ENCODE measurements at regions not wholly inside any gene's neighbourhood (a gene's known extent, or its start where the extent isn't known, plus 50 kb on each side); places are given as distances from the start of the nearest gene placed in this dataset.

DNA sequence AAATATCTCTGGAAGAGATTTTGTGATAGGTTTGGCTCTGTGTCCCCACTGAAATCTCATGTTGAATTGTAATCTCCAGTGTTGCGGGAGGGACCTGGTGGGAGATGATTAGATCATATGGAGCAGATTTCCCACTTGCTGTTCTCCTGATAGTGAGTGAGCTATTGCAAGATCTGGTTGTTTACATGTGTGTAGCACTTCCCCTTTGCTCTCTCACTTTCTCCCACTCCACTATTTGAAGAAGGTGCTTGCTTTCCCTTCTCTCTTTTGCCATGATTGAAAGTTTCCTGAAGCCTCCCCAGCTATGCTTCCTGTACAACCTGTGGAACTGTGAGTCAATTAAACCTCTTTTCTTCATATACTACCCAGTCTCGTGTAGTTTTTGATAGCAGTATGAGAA, 97.0 kb upstream of the FN1 start (continued):
- TF ChIP-seq RBM34 (IDR thresholded peaks at IDR 0.05; ENCODE audit: borderline replicate concordance, insufficient read depth, low read length) (no peak), NR1H2 (CRISPR knock-in tag; IDR thresholded peaks at IDR 0.05) (no peak), ZNF384 (IDR thresholded peaks at IDR 0.05; ENCODE audit: low read depth, low read length) (no peak), SMAD3 (CRISPR knock-in tag; conservative IDR thresholded peaks at IDR 0.05) (0 out of 2 replicates have a peak, but pooled peaks have one; percentile 20), MTA2 (IDR thresholded peaks at IDR 0.05; ENCODE audit: low read depth) (peak; percentile 81), SRSF7 (optimal IDR thresholded peaks at IDR 0.05; ENCODE audit: low read depth, low read length) (no peak), JUND (IDR thresholded peaks at IDR 0.05; ENCODE audit: borderline replicate concordance, low read depth, low read length) (peak; percentile 27; the same call in 1 of the 2 replicates), JUND (tag; IDR thresholded peaks at IDR 0.05; ENCODE audit: borderline replicate concordance, low read depth, low read length) (no peak; the same call in 2 of the 3 replicates), ZNF316 (IDR thresholded peaks at IDR 0.05) (no peak), GABPB1 (CRISPR knock-in tag; IDR thresholded peaks at IDR 0.05) (no peak), SRSF1 (IDR thresholded peaks at IDR 0.05; ENCODE audit: low read depth, low read length) (no peak), YBX1 (IDR thresholded peaks at IDR 0.05) (no peak), MXI1 (IDR thresholded peaks at IDR 0.05; ENCODE audit: low read depth, low read length) (no peak), MAFF (IDR thresholded peaks at IDR 0.05; ENCODE audit: low read length) (no peak)
- TF ChIP-seq, protein P1, sequence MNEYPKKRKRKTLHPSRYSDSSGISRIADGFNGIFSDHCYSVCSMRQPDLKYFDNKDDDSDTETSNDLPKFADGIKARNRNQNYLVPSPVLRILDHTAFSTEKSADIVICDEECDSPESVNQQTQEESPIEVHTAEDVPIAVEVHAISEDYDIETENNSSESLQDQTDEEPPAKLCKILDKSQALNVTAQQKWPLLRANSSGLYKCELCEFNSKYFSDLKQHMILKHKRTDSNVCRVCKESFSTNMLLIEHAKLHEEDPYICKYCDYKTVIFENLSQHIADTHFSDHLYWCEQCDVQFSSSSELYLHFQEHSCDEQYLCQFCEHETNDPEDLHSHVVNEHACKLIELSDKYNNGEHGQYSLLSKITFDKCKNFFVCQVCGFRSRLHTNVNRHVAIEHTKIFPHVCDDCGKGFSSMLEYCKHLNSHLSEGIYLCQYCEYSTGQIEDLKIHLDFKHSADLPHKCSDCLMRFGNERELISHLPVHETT (CRISPR knock-in tag; conservative IDR thresholded peaks at IDR 0.05 in 1 of 2, IDR thresholded peaks at IDR 0.05 in 1 of 2) = no peak
